HEK293 (cell line): ENCODE measurements at regions not wholly inside any gene's neighbourhood (a gene's known extent, or its start where the extent isn't known, plus 50 kb on each side); places are given as distances from the start of the nearest gene placed in this dataset.

Source experiments
- CTCF ChIA-PET: fragments of 350-600 bp; formaldehyde crosslinking; extraction: SDS; loops from one replicate; lab custom pipeline; 2021; ENCODE audit warnings: antibody characterized with exemption; lab: Yijun Ruan, JAX
- POLR2A ChIA-PET: fragments of 300-600 bp; formaldehyde crosslinking; extraction: SDS; loops from one replicate; lab custom pipeline; 2020; ENCODE audit warnings: antibody characterized with exemption, inconsistent platforms; lab: Yijun Ruan, JAX
- H3K27ac ChIP-seq: fragments of 200-500 bp; sonication (Bioruptor generic); 2 replicates; pipeline ENCODE4 v1.5.1; 2014; ENCODE audit warnings: low read depth, low read length, control low read depth, inconsistent platforms; ENCODE audit errors: extremely low read depth
- H3K36me3 ChIP-seq, 2 experiments: fragments of 200-500 bp in 1 of 2; sonication (Bioruptor generic) in 1 of 2; 1 replicate in 1 of 2; 2 replicates in 1 of 2; pipeline ENCODE4 v1.5.1; 2014 to 2017; ENCODE audit warnings: inconsistent platforms in 2 of 2, low read length in 2 of 2; ENCODE audit not compliant: control insufficient read depth in 2 of 2, insufficient read depth in 1 of 2
- H3K4me1 ChIP-seq: fragments of 200-500 bp; sonication (Bioruptor generic); 2 replicates; pipeline ENCODE4 v1.5.1; 2014; ENCODE audit warnings: mild to moderate bottlenecking, low read length, inconsistent platforms; ENCODE audit not compliant: control insufficient read depth, insufficient read depth
- H3K4me3 ChIP-seq: 2 replicates; pipeline ENCODE4 v1.5.1; 2011; ENCODE audit warnings: low read depth, mild to moderate bottlenecking, control low read depth, low read length, moderate library complexity
- H3K9me3 ChIP-seq: fragments of 200-500 bp; sonication (Bioruptor generic); 2 replicates; pipeline ENCODE4 v1.5.1; 2014; ENCODE audit warnings: low read depth, low read length, inconsistent platforms; ENCODE audit not compliant: control insufficient read depth, insufficient read depth
- AEBP2 ChIP-seq: fragments of 450-650 bp; formaldehyde crosslinking; IDR thresholded peaks from 2 replicates; pipeline ENCODE4 v1.5.1; 2016; ENCODE audit warnings: missing biosample characterization, missing genetic modification characterization, borderline replicate concordance
- ATF2 ChIP-seq: fragments of 450-650 bp; formaldehyde crosslinking; IDR thresholded peaks from 2 replicates; pipeline ENCODE4 v1.5.1; 2016; ENCODE audit warnings: missing biosample characterization, missing genetic modification characterization, low read depth
- ELK4 ChIP-seq: IDR thresholded peaks from 2 replicates; pipeline ENCODE4 v1.6.1; 2011; ENCODE audit warnings: mild to moderate bottlenecking, low read depth, low read length, borderline replicate concordance
- GFI1B ChIP-seq: fragments of 450-650 bp; formaldehyde crosslinking; IDR thresholded peaks from 2 replicates; pipeline ENCODE4 v1.5.1; 2016; ENCODE audit warnings: missing biosample characterization, missing genetic modification characterization
- IKZF3 ChIP-seq: fragments of 450-650 bp; IDR thresholded peaks from 2 replicates; pipeline ENCODE4 v1.5.0; 2018; ENCODE audit warnings: missing biosample characterization, mild to moderate bottlenecking, missing genetic modification characterization, moderate library complexity
- PBX3 ChIP-seq: sonication (generic); formaldehyde crosslinking; IDR thresholded peaks from 2 replicates; pipeline ENCODE4 v1.8.1; 2022; ENCODE audit warnings: mild to moderate bottlenecking, moderate library complexity, missing genetic modification reagents
- SETDB1 ChIP-seq: IDR thresholded peaks from one replicate; pipeline ENCODE4 v1.6.1; 2017; ENCODE audit warnings: mild to moderate bottlenecking, low read length, moderate library complexity, mixed read lengths; ENCODE audit not compliant: insufficient read length
- YY2 ChIP-seq: fragments of 450-650 bp; formaldehyde crosslinking; IDR thresholded peaks from 2 replicates; pipeline ENCODE4 v1.5.1; 2016; ENCODE audit warnings: missing biosample characterization, missing genetic modification characterization
- ZBTB44 ChIP-seq: fragments of 450-650 bp; IDR thresholded peaks from 2 replicates; pipeline ENCODE4 v1.5.1; 2018; ENCODE audit warnings: missing biosample characterization, mild to moderate bottlenecking, missing genetic modification characterization
- ZBTB7A ChIP-seq: fragments of 450-650 bp; formaldehyde crosslinking; IDR thresholded peaks from 2 replicates; pipeline ENCODE4 v1.5.1; 2016; ENCODE audit warnings: low read depth, missing biosample characterization, missing genetic modification characterization
- ZFP3 ChIP-seq: fragments of 450-650 bp; formaldehyde crosslinking; IDR thresholded peaks from 2 replicates; pipeline ENCODE4 v1.5.1; 2016; ENCODE audit warnings: low read depth, missing biosample characterization, missing genetic modification characterization
- ZNF121 ChIP-seq: fragments of 450-650 bp; formaldehyde crosslinking; IDR thresholded peaks from 2 replicates; pipeline ENCODE4 v1.5.1; 2016; ENCODE audit warnings: missing biosample characterization, missing genetic modification characterization
- ZNF133 ChIP-seq: fragments of 450-650 bp; formaldehyde crosslinking; IDR thresholded peaks from 2 replicates; pipeline ENCODE4 v1.5.1; 2016; ENCODE audit warnings: missing biosample characterization, missing genetic modification characterization
- ZNF169 ChIP-seq: fragments of 450-650 bp; formaldehyde crosslinking; IDR thresholded peaks from 2 replicates; pipeline ENCODE4 v1.5.1; 2016; ENCODE audit warnings: missing biosample characterization, missing genetic modification characterization
- ZNF175 ChIP-seq: fragments of 450-650 bp; formaldehyde crosslinking; IDR thresholded peaks from 2 replicates; pipeline ENCODE4 v1.5.1; 2016; ENCODE audit warnings: missing biosample characterization, missing genetic modification characterization
- ZNF248 ChIP-seq: fragments of 450-650 bp; formaldehyde crosslinking; IDR thresholded peaks from 2 replicates; pipeline ENCODE4 v1.5.1; 2017; ENCODE audit warnings: missing biosample characterization, missing genetic modification characterization
- ZNF311 ChIP-seq: fragments of 450-650 bp; formaldehyde crosslinking; IDR thresholded peaks from 2 replicates; pipeline ENCODE4 v1.5.1; 2017; ENCODE audit warnings: missing biosample characterization, missing genetic modification characterization, borderline replicate concordance
- ZNF335 ChIP-seq: fragments of 450-650 bp; formaldehyde crosslinking; conservative IDR thresholded peaks from 2 replicates; pipeline ENCODE4 v1.5.1; 2016; ENCODE audit warnings: missing biosample characterization, missing genetic modification characterization
- ZNF416 ChIP-seq: fragments of 450-650 bp; formaldehyde crosslinking; IDR thresholded peaks from 2 replicates; pipeline ENCODE4 v1.5.1; 2016; ENCODE audit warnings: missing biosample characterization, missing genetic modification characterization
- ZNF580 ChIP-seq: fragments of 450-650 bp; formaldehyde crosslinking; IDR thresholded peaks from 2 replicates; pipeline ENCODE4 v1.5.1; 2016; ENCODE audit warnings: missing biosample characterization, missing genetic modification characterization
- ZNF596 ChIP-seq: fragments of 450-650 bp; IDR thresholded peaks from 2 replicates; pipeline ENCODE4 v1.5.0; 2018; ENCODE audit warnings: missing biosample characterization, mild to moderate bottlenecking, missing genetic modification characterization, moderate library complexity
- ZNF704 ChIP-seq: fragments of 450-650 bp; formaldehyde crosslinking; IDR thresholded peaks from 2 replicates; pipeline ENCODE4 v1.5.1; 2016; ENCODE audit warnings: missing biosample characterization, missing genetic modification characterization
- ZSCAN4 ChIP-seq: fragments of 450-650 bp; formaldehyde crosslinking; IDR thresholded peaks from 2 replicates; pipeline ENCODE4 v1.5.1; 2017; ENCODE audit warnings: missing biosample characterization, missing genetic modification characterization

- Histone ChIP-seq H3K27ac (no peak overlapping the region), H3K9me3 (no peaks in the 10 kb centered on the region), H3K36me3 (no peaks in the 10 kb centered on the region), H3K4me3 (no peak overlapping the region), H3K4me1 (no peaks in the 10 kb centered on the region)
- ChIA-PET CTCF (no interaction called here), POLR2A (no interaction called here)
- TF ChIP-seq ZNF416 (tag by site-specific recombination) (no peak), ZNF169 (tag by site-specific recombination) (no peak), ZBTB44 (tag by site-specific recombination) (no peak), ZNF704 (no peak), ZFP3 (no peak), ZBTB7A (tag by site-specific recombination) (no peak), ZNF248 (tag by site-specific recombination) (no peak), GFI1B (no peak), IKZF3 (tag by site-specific recombination) (no peak), AEBP2 (tag by site-specific recombination) (no peak), YY2 (tag by site-specific recombination) (no peak), SETDB1 (no peak)
Measured at GRCh38 chr11:79960461-79960860, 519.6 kb upstream of the TENM4 start.

- CTCF ChIA-PET = interaction anchor here (0.6 kb wide), 2 partner anchors 241 to 2000 kb away, joined by 3 to 6 read pairs; no protein-coding TSS in a partner anchor
- POLR2A ChIA-PET = no interaction called here
- TF ChIP-seq ZNF335 (tag by site-specific recombination) (no peak), ZNF311 (tag by site-specific recombination) (no peak), ZNF175 (tag by site-specific recombination) (no peak), SETDB1 (peak; percentile 72), ZNF133 (tag by site-specific recombination) (peak; percentile 53; the same call in 1 of the 2 replicates)
Measured at GRCh38 chr11:79959318-79959717, 518.5 kb upstream of the TENM4 start.

GRCh38 chr11:79957702-79958101 lies 516.9 kb upstream of the TENM4 start:
- ChIA-PET POLR2A (no interaction called here), CTCF (no interaction called here)
- no peaks in the 10 kb centered on the region for H3K9me3 ChIP-seq
- H3K4me3 ChIP-seq = no peak overlapping the region
- no peaks in the 10 kb centered on the region for H3K36me3 ChIP-seq
- H3K4me1 ChIP-seq = no peaks in the 10 kb centered on the region
- no peak overlapping the region for H3K27ac ChIP-seq
- TF ChIP-seq PBX3 (CRISPR knock-in tag) = no peak
- TF ChIP-seq ZNF596 (tag by site-specific recombination) = no peak
- no peak for TF ChIP-seq ELK4
- no peak for TF ChIP-seq ZSCAN4 (tag by site-specific recombination)
- TF ChIP-seq ATF2 (tag by site-specific recombination) = no peak
- no peak for TF ChIP-seq ZNF580 (tag by site-specific recombination)
- TF ChIP-seq ZNF121 = no peak

More at GRCh38 chr11:79959318-79959717, 518.5 kb upstream of the TENM4 start:
- no peak overlapping the region for H3K4me3 ChIP-seq
- no peaks in the 10 kb centered on the region for H3K9me3 ChIP-seq
- no peak overlapping the region for H3K27ac ChIP-seq
- no peaks in the 10 kb centered on the region for H3K36me3 ChIP-seq
- no peaks in the 10 kb centered on the region for H3K4me1 ChIP-seq
